IPS-20b (cell line): ENCODE measurements at regions not wholly inside any gene's neighbourhood (a gene's known extent, or its start where the extent isn't known, plus 50 kb on each side); places are given as distances from the start of the nearest gene placed in this dataset.

Experiments used
- H3K27ac ChIP-seq: one replicate; pipeline ENCODE4 v1.5.1; 2013; ENCODE audit warnings: low read length
- H3K27me3 ChIP-seq: 2 replicates; pipeline ENCODE4 v1.6.1; 2013; ENCODE audit warnings: mild to moderate bottlenecking, low read length, inconsistent platforms; ENCODE audit not compliant: insufficient read depth
- H3K36me3 ChIP-seq: 2 replicates; pipeline ENCODE4 v1.6.1; 2013; ENCODE audit warnings: low read depth, mild to moderate bottlenecking, inconsistent platforms, low read length, moderate library complexity; ENCODE audit not compliant: insufficient read depth
- H3K4me1 ChIP-seq: 2 replicates; pipeline ENCODE4 v1.6.1; 2013; ENCODE audit warnings: mild to moderate bottlenecking, control low read depth, inconsistent platforms, low read length, moderate library complexity; ENCODE audit not compliant: insufficient read depth
- H3K4me3 ChIP-seq: 2 replicates; pipeline ENCODE4 v1.5.1; 2013; ENCODE audit warnings: mild to moderate bottlenecking, low read length, inconsistent platforms
- H3K9ac ChIP-seq: 2 replicates; pipeline ENCODE4 v1.6.1; 2013; ENCODE audit warnings: low read depth, mild to moderate bottlenecking, inconsistent platforms, low read length, moderate library complexity
- H3K9me3 ChIP-seq: 2 replicates; pipeline ENCODE4 v1.6.1; 2013; ENCODE audit warnings: mild to moderate bottlenecking, low read depth, low read length, inconsistent platforms; ENCODE audit not compliant: insufficient read depth

DNA sequence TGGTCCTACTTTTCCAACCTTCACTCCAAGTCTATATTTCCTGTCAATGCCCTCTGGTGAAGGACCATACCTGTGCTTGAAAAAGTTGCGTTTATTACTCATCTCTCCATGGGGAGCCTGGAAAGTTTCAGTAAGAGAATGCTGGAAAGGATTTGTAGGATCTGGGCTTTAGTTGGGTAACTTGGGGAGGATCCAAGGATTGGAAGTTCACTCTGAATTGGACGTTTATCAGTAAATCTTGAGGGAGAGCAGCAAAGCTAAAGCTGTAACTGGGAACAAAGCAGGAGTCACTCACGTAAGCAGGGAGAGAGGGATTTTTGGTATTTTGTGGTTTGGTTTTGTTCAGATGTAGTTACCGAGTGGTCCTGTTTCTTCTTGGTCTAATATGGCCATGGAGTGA is 51.4 kb upstream of the NPVF start:
- H3K4me3 ChIP-seq: no peak overlapping the region
- H3K9ac ChIP-seq: no peak overlapping the region
- no peaks in the 10 kb centered on the region for H3K4me1 ChIP-seq
- no peak overlapping the region for H3K27ac ChIP-seq
- no peaks in the 10 kb centered on the region for H3K27me3 ChIP-seq
- no peaks in the 10 kb centered on the region; the same call in 1 of the 2 replicates for H3K9me3 ChIP-seq
- no peaks in the 10 kb centered on the region for H3K36me3 ChIP-seq

DNA sequence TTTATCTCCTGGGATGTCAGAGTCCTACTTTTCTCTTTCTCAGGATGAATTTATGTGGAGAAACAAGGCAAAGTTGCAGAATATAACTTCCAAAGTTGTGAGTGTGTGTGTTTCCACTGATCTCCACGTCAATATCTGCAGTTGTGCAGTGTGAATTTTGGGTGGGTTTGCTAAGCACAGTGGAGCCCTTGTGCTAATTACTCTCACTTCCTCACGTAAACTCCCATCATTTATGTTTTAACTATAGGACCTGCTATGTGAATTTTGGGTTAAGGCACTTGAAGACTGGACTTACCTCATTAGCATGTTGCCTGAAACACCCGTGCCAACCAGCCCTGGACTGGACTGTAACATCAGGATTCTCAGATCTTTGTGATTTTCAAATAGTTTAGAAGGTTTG is 51.9 kb upstream of the NPVF start:
- H3K4me1 ChIP-seq: no peaks in the 10 kb centered on the region
- no peak overlapping the region for H3K27ac ChIP-seq
- H3K4me3 ChIP-seq: no peak overlapping the region
- no peaks in the 10 kb centered on the region for H3K27me3 ChIP-seq
- no peak overlapping the region for H3K9ac ChIP-seq
- no peaks in the 10 kb centered on the region; the same call in 1 of the 2 replicates for H3K9me3 ChIP-seq
- no peaks in the 10 kb centered on the region for H3K36me3 ChIP-seq

DNA sequence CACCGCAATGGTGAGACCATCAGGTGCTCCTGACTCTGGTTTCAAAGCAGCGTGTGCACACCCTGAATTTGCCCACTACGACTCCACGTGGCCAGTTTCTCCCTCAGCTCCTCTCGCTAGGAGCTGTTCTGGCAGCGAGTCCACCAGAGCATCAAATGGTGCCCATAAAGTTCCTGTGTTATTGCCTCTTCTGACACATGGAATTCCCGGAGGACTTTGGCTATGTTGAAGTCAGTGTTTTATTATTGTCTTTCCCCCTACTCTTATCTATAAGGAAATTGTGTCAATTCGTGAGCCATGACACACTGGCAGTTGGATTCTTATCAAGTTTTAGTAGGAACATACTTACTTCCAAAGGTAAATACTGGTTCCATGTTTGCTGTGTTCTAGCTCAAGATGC is 53.9 kb upstream of the NPVF start:
- Histone ChIP-seq H3K4me1 (no peaks in the 10 kb centered on the region), H3K9ac (no peak overlapping the region)

DNA sequence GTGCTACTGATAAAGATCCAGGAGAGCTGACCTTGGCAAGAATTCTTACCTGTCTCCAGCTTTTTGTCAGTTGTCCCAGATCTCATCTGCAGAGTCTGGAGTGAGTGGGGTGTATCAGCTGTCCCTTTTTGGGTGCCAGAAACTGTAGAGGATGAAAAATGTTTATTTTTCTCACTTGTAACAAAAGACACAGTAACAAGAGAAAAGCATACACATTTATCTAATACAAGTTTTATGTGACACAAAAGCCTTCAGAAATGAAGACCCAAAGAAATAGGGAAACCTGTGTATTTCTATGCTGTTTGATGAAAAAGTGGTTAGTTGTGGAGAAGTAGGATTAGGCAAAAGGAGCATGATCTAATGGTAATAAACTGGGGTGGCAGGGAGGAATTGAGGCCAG is 58.5 kb upstream of the NPVF start:
- H3K9ac ChIP-seq: no peak overlapping the region
- no peak overlapping the region for H3K27ac ChIP-seq
- H3K4me1 ChIP-seq: no peaks in the 10 kb centered on the region
- no peaks in the 10 kb centered on the region for H3K36me3 ChIP-seq
- H3K27me3 ChIP-seq: no peaks in the 10 kb centered on the region
- no peaks in the 10 kb centered on the region for H3K9me3 ChIP-seq
- no peak overlapping the region for H3K4me3 ChIP-seq

More for the DNA sequence above, 53.9 kb upstream of the NPVF start:
- Histone ChIP-seq H3K27me3 (no peaks in the 10 kb centered on the region), H3K27ac (no peak overlapping the region), H3K36me3 (no peaks in the 10 kb centered on the region), H3K9me3 (no peaks in the 10 kb centered on the region; the same call in 1 of the 2 replicates), H3K4me3 (no peak overlapping the region)

DNA sequence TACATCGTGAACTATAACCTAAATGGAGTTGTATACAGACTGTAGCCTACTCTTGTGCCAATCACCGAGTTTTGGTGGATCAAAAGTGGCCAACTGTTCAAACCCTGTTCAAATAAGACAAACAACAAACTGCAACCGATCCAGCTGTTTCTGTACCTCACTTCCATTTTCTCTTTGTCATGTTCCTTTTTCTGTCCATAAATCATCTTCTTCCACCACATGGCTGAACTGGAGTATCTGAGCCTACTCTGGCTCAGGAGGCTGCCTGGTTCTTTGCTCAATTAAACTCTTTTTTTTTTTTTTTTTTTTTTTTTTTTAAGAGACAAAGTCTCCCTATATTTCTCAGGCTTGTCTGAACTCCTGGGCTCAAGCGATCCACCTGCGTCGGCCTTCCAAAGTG is 59.0 kb upstream of the NPVF start:
- Histone ChIP-seq H3K9me3 (no peaks in the 10 kb centered on the region), H3K9ac (no peak overlapping the region), H3K27me3 (no peaks in the 10 kb centered on the region), H3K27ac (no peak overlapping the region), H3K36me3 (no peaks in the 10 kb centered on the region), H3K4me3 (no peak overlapping the region), H3K4me1 (no peaks in the 10 kb centered on the region)

DNA sequence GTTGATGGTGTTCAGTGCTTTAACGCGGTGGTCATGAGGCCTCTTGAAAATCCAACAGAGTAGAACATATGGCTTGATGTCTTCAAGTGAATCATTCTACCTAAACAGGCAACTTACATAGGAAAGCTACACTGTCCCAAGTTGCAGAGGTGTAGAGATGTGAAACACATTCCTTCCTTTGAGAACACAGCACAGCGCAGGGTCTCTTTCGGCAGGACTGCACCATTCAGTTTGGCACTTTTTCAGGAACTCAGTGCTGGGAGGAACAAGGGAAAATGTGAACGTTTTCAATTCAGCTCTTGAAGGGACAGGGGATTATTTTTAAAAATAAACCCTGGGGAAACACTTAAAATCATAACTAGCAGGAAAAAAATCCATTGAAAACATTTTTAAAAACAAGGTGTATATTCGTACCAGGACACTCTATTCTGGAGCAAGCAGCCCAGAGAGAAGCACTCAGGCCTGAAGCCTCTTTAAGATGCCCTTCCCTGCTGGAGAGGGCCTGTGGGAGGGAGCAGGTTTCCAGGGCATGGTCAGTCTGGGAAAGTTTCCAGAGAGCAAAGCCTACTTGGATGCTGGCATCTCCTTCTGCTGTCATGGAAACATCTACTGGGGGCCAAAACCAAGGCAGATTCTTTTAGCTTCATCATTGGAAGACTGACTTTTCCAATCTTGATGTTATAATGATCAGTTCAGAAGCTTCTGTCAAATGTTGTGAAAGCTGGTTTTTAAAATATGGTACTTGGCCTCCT is 60.4 kb upstream of the NPVF start:
- no peaks in the 10 kb centered on the region for H3K36me3 ChIP-seq
- no peaks in the 10 kb centered on the region for H3K27me3 ChIP-seq
- H3K9ac ChIP-seq: no peak overlapping the region
- H3K27ac ChIP-seq: no peak overlapping the region
- no peak overlapping the region for H3K4me3 ChIP-seq
- no peaks in the 10 kb centered on the region for H3K9me3 ChIP-seq
- H3K4me1 ChIP-seq: no peaks in the 10 kb centered on the region

DNA sequence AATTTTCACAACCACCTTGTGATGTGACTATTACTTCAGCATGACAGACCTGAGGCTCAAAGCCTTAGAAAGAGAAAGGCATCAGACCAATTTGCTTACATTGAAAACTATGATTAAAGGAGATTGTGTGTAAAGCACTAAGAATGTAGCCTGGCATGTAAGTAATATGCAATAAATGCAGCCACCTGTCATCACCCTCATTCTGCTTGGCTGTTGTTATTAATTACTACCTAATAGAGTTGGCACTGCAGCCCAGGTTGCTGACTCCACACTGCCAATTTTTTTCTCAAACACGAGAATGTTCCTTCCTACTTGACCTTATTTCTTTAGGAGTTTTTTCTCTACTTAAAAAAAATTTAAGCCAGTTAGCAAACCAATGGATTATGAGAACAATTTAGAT is 61.2 kb upstream of the NPVF start:
- H3K4me3 ChIP-seq: no peak overlapping the region
- no peak overlapping the region for H3K9ac ChIP-seq
- H3K9me3 ChIP-seq: no peaks in the 10 kb centered on the region
- no peak overlapping the region for H3K27ac ChIP-seq
- H3K4me1 ChIP-seq: no peaks in the 10 kb centered on the region
- H3K36me3 ChIP-seq: no peaks in the 10 kb centered on the region
- no peaks in the 10 kb centered on the region for H3K27me3 ChIP-seq

DNA sequence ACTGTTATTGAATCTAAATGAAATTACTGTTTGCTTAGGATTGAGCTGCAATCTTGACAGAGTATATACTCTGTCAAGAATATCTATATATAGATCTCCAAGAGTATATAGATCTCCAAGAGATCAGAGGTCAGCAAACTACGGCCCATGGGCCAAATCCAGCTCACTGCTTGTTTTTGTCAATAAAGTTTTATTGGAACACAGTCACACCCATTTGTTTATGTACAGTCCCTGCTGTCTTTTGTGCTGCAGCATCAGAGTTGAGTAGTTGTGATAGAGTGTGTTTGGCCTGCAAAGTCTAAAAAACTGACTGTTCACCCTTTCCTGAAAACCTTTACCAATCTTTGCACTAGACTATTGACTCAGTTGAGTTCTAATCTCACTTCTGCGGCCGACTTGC is 66.3 kb upstream of the NPVF start:
- Histone ChIP-seq H3K27ac (no peak overlapping the region), H3K27me3 (no peaks in the 10 kb centered on the region), H3K9me3 (no peaks in the 10 kb centered on the region), H3K4me1 (peaks cover 10% of the 10 kb centered on the region; the same call in 1 of the 2 replicates), H3K36me3 (no peaks in the 10 kb centered on the region), H3K9ac (no peak overlapping the region), H3K4me3 (no peak overlapping the region)

DNA sequence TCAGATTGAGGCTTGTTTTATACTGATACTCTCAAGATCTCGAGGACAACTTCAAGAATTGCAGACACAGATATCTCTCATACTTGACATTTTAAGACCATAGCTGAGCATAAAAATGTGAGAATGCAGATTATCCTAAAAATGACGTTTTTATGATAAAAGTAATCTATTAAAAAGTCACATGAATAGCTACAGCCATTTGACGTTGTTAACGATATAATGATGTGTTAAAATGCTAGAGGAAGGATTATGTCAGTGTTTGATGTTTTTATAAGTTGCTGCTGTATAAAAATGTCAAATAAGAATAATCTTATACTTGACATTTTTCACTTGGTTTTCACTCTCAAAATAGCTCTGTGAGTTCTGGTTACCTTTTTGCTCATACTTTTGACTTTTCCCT is 67.1 kb upstream of the NPVF start:
- Histone ChIP-seq H3K27ac (no peak overlapping the region), H3K9me3 (no peaks in the 10 kb centered on the region), H3K4me3 (no peak overlapping the region), H3K27me3 (no peaks in the 10 kb centered on the region), H3K9ac (no peak overlapping the region), H3K36me3 (no peaks in the 10 kb centered on the region), H3K4me1 (peaks cover 10% of the 10 kb centered on the region; the same call in 1 of the 2 replicates)

DNA sequence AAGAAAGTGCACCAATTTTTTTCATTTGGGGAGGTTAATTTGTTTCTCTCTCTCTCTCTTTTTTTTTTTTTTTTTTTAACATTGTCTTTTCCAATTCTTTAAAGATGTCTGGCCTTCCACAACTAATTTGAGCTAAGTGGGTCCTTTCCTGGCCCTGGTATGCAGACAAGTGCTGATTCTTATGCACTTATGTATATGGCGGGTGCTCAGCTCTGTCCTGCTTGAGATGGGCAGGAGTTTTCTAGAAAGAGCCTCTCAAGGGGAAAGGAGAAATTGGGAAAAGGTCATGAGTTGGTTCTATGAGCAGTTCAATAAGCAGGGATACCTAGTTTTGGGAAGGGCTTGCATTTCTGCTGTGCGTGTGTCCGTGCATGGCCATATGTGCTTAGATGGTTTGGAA is 67.8 kb upstream of the NPVF start:
- Histone ChIP-seq H3K9ac (no peak overlapping the region), H3K9me3 (no peaks in the 10 kb centered on the region)

DNA sequence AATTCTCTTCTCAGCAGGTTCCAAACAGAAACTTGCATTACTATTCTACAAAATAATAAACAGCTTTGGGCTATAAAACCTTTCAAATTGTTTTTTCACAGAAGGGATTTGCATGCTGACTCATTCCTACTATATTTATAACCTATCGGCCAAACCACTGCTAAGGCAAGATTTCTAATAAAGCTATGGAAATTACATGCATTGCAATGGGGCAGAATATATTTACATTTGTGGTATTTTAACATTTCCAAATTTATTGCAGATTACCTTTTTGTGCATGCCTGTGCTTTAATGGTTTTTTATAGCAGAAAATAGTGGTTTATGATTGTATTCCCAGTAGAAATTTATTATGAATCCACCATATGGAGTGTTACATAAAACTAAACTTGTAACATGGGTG is 69.0 kb upstream of the NPVF start:
- H3K4me1 ChIP-seq: peaks cover 10% of the 10 kb centered on the region; the same call in 1 of the 2 replicates
- no peaks in the 10 kb centered on the region for H3K9me3 ChIP-seq
- H3K36me3 ChIP-seq: no peaks in the 10 kb centered on the region
- H3K27me3 ChIP-seq: no peaks in the 10 kb centered on the region
- no peak overlapping the region for H3K9ac ChIP-seq
- H3K4me3 ChIP-seq: no peak overlapping the region
- H3K27ac ChIP-seq: no peak overlapping the region

More for the DNA sequence above, 67.8 kb upstream of the NPVF start:
- Histone ChIP-seq H3K27me3 (no peaks in the 10 kb centered on the region), H3K4me3 (no peak overlapping the region), H3K36me3 (no peaks in the 10 kb centered on the region), H3K4me1 (peaks cover 10% of the 10 kb centered on the region; the same call in 1 of the 2 replicates), H3K27ac (no peak overlapping the region)

DNA sequence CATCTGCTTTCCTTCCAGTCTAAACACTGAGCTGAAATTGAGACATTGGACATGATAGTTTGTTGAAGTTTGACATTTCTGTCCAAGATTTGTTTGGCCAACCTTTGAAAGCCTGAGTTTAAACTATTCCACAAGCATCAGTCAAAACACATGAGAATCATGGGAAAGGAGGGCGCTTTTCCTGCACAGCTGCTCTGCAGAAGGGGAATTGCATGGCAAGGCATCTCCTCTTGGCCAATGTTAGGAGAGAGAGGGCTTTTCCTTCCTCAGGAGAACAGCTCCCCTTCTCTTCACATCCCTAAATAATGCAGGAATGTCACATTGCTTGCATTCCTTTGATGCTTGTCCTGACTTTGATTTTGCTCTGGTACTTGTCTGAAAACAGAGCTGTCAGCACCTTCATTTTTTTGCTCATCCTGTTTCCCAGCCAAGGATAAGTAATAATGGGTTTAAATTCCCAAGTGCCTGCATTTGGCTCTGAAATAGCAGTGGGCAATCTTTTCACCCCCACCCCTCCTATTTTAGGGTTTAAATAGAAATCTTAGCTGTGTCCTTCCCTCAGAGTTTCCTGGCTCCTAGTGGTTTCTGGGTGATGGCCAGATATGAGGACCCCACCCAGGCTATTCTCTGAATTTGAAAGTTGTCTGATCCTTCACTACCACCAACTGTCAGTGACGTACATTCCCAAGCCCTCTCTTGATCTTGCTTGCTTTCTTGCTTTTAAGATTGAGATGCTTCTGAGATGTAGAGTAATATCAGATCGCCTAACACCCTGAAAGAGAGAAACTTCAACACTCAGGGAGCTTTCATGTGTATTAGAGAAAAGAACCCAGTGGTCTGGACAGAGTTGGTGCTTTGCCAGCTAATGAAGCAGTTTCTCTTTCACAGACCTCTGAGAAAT is 75.2 kb upstream of the NPVF start:
- H3K4me1 ChIP-seq: peaks cover 18% of the 10 kb centered on the region
- peak overlapping the region; percentile 37; the same call in 1 of the 2 replicates for H3K4me3 ChIP-seq
- H3K27me3 ChIP-seq: no peaks in the 10 kb centered on the region
- no peak overlapping the region for H3K9ac ChIP-seq
- H3K36me3 ChIP-seq: no peaks in the 10 kb centered on the region
- no peak overlapping the region for H3K27ac ChIP-seq
- no peaks in the 10 kb centered on the region for H3K9me3 ChIP-seq
